ENCODE measurements at regions not wholly inside any gene's neighbourhood (a gene's known extent, or its start where the extent isn't known, plus 50 kb on each side); places are given as distances from the start of the nearest gene placed in this dataset.

DNA sequence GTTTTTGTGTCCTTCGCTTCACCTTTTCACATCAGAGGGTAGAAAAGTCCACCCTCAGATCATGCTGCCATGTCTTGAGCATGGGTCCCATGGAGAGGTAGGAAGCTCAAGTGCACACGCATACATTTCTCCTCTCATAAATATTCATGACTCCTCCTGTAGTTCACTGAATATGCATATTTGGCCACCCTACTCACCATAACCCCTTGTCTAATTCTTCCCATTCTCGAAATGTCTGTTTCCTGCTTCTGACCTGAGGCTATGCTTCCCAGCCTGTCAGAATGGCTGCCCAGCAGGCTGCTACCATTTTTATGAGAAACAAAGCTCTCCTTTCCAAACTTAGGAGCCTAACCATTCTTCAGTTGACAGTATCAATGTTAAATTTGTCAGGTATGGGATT lies 86.5 kb downstream of the ADRA2C start:
- ATAC-seq, result no peak

DNA sequence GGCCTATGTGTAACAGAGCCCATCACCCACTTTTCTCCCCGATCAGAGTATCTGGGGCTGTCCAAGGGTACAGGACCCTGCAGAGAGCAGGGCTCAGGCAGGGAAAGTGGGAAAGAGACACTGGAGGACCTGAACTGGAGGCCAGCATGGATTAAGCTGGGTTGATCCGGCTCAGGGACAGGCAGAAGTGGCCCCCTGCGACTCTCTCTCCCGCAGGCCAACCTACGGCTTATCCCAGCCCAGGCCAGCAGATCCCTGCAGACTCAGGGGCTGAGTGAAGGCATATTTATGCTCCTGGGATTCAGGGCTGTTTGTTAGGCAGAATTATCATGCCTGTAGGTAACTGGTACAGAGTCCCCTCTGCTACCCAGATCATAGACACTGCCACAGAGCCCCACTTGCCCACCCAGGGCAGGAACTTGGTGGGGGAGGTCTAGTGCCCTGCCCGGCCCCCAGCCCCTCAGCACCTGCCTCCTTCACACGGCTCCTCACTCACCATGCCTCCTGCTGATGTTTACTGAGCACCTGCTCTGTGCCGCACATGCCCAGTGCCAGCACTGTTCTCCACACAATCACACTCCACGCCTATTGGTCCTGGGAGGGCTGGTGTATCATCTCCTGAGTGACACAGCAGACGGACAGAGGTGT lies 87.3 kb downstream of the ADRA2C start:
- no peak for ATAC-seq

DNA sequence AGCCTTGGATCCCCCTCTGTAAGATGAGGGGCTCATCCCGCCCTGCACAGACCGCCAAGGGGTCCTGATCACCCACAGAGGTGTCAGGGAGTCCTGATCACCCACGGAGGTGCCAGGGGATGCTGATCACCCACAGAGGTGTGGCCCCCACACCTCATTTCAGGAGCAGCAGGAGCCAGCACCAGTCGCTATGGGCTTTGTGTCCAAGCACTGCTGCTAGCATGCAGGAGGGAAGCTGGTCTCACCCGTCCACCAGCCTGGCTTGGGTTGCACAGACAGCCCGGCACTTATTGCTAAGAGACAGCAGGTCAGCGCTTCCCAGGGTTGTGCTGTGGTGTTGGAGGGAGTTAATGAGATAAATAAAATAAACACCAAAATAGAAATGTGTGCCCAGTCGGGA lies 88.5 kb downstream of the ADRA2C start:
- no peak for ATAC-seq

DNA sequence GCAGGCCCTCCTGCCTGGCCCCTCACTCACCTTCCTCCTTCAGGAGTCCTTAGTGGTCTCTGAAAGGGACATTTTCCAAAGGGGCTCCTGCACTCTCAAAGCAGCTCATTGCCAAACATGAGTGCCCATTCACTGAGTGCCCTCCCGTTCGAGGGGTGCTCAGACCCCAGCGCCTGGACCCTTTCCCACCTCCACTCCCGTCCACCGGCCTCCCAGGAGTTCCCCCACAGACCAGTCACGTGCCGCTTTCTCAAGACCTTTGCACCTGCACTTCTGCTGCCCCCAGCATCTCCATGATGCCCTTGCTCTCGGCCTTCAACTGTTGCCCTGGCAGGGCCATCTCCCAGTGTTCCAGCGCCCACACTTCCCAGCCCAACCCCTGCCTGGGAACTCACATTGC lies 89.5 kb downstream of the ADRA2C start:
- no peak for ATAC-seq

DNA sequence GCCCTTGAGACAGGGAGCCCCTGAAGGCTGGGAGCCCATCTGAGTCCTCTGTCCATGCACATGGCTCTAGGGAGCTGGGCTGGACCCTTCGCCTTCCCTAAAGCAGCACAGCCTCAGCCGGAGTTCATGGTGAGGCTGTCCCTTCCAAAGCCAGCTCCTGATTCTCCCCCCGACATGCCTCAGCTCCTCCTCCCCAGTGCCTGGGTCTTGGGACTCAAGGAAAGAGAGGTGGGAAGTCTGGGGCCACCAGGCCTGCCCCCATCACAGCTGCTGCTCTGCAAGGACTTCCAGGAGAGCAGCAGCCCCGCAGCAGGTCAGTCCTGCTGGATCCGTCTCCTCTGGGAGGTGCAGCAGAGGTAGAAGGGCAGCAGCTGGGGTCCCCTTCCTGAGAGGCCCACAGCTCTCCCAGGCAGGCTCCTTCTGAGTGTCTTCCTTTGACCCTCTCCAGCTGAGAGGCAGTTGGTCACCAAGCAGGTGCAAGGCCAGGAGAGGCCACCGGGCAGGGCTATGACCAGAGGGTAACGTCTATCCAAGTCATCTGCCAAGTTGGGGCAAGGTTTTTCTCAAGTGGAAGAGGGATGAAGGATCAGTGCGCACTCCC lies 90.5 kb downstream of the ADRA2C start:
- ATAC-seq, result no peak

DNA sequence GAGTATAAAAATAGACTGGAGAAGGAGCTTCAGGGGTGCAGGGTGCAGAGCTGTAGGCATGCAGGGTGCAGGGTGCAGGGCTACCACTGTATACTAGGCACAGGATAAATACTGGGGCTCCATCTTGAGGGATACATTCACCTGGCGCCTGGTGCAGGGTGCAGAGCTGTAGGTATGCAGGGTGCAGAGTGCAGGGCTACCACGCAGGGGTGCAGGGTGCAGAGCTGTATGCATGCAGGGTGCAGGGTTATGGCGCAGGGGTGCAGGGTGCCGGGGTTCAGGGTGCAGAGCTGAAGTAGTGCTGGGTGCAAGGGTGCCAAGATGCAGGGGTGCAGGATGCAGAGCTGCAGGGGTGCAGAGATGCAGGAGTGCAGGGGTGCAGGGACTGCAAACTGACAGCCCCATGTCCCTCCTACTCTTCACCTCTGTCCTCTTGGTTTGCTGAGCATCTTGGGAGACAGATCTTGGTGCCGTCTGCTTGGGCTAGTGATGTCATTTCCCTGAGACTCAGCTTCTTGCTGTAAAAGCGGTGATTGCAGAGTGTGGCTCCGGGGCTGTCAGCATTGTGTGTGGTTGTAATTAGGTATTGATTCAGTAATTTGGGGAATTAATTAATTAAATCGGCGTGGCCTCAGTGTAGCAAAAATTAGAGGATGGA lies 91.2 kb downstream of the ADRA2C start:
- ATAC-seq, result peak in 1 of 2 donors; percentile 27

DNA sequence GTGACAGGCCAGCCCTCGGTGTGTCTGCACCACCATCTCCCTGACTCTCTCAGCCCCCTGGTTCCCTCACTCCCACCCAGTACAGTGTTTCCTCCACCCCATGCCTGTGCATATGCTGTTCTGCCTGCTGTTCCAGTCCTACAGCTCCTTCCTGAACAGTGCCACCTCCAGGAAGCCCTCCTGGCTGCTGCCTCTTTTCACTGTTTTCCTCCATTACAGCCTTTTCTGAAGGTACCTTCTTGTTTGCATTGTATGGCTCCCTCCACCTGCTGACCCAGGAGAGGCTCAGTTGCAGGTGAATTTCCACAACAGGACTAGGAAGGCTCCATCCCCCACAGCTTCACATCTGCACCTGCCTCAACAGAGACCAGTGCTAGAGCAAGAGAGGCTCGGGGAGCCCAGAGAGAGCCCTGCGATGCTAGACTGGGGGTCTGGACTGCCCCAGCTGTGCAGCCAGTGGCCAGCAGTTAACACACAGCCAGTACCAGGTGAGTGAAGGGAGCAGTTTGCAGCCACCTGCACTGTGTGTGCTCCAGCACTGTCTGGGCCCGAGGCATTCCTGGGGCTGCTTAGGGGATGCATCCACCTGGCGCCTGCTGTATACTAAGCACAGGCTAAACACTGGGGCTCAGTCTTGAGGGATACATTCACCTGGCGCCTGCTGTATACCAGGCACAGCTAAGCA lies 92.0 kb downstream of the ADRA2C start:
- no peak for ATAC-seq

DNA sequence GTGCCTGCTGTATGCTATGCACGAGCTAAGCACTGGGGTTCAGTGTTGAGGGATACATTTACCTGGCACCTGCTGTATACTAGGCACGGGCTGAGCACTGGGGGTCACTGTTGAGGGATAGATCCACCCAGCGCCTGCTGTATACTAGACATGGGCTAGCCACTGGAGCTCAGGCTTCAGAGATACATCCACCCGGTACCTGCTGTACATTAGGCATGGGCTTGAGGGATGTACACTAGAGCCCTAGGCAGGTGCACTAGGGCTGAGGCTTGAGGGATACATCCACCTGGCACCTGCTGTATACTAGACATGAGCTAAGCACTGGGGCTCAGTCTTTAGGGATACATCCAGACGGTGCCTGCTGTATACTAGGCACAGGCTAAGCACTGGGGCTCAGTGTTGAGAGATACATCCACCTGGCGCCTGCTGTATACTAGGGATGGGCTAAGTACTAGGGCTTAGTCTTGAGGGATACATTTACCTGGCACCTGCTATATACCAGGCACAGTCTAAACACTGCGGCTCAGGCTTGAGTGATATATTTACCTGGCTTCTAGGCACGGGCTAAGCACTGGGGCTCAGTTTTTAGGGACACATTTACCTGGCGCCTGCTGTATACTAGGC lies 92.7 kb downstream of the ADRA2C start:
- ATAC-seq, result no peak

DNA sequence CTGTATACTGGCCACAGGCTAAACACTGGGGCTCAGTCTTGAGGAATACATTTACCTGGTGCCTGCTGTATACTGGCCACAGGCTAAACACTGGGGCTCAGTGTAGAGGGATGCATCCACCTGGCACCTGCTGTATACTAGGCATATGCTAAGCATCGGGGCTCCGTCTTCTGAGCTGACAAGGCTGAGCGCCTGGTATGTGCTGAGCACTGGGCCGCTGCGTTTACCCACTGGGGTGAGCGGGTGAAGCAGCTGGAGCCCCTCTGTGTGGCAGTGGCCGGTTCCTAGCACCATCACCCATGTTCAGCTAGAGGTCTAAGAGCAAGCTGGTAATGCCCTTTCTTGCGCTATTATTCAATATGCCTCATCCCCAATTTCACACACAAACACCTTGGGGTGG lies 93.4 kb downstream of the ADRA2C start:
- no peak for ATAC-seq

DNA sequence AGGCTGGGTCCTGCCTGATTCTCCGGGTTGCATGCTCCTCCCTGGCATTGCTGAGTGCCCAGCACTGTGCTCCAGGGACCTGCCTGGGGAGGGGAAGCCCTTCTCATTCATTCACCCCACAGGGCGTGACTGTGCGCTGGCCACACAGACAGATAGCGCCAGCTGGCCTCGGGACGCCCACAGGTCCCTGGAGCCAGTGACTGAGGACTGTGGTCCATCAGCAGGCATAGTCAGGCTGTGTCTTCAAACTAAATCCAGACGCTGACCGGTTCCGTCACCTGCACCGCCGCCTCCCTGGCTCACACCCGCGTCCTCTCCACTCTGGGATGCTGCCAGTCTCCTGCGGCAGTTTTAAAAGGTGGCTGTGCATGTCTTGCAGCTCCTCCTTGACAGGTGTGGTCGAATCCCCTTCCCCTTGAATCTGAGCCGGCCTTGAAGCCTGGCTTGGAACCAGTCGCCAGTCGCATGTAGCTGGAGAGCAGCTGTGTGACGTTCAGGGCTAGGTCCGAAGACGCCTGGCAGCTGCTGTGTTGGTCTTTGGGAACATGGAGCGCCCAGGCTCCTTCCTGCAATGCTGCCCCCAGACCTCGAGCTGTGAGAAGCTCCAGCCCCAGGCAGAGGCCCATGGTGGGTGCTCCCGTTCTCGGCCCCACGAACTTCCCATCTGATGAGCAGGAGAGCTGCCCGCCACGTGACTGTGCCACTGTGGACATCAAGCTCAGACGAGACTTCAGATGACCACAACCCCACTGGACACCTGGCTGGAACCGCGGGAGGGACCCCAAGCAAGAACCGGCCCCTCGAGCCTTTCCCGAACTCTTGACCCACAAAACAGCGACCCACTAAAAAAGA lies 94.1 kb downstream of the ADRA2C start:
- no peak for ATAC-seq

DNA sequence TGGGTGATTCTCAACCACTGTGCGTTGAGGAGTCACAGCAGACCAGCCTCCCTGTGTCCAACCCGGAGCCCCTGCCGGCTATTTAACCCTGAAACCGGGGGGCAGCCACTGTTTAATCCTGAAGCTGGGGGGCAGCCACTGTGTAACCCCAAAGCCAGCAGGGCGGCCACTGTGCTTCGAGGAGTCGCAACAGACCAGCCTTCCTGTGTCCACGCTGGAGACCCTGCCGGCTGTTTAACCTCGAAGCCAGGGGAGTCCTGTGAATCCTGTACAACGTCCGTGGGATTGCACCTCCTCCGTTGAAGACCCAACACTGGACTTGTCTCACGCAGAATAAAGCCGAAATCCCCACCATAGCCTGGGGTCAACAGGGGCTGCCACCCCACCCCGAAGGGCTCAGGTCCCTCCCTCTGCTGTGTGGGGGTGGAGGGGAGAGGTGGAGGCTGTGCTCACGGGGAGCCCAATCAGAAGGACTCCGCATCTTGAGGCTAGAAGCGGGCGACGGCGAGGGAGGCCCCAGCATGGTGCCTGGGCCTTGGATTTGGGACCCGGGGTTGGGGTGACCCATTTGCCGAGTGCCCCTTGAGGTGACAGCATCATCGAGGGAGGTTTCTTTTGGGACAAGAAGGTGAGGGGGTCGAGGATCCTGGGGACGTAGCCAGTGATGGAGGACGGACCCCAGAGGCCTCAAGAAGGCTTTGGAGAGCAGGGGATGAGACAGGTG lies 94.9 kb downstream of the ADRA2C start:
- ATAC-seq, result no peak

DNA sequence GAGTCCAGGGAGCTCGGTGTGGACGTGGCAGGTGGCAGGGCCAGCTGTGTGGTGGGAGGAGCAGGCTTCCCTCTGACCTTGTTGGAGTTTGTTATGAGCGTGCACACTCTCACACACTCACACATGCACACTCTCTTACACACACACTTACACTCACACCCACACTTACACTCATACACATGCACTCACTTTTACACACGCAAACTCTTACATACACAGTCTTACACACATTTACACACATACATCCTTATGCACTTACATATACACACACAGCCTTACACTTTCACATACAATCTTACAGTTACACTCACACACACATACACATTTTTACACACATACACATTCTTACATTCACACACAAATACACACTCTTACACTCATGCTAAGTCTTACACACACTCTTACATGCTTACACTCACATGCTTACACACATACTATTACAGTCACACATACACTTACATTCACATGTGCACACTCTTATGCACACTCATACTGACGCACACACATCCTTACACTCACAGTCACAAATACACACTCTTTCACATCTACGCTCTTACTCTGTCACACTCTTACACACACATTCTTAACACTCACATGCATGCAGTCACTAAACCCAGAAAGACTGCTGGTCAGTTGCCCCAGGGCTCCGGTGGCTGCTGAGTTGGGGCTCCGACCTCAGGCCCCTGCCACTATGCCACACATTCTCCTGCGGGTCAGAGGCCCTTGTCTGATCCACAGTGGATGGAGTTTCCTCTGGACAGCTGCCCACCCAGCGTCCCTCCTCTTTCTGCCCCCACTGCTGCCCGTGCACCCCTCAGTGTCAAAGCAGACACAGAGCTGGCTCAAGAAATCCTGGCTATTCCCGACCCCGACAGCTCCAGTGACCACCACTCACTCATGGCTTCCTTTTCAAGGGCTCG lies 95.8 kb downstream of the ADRA2C start:
- ATAC-seq, result no peak

DNA sequence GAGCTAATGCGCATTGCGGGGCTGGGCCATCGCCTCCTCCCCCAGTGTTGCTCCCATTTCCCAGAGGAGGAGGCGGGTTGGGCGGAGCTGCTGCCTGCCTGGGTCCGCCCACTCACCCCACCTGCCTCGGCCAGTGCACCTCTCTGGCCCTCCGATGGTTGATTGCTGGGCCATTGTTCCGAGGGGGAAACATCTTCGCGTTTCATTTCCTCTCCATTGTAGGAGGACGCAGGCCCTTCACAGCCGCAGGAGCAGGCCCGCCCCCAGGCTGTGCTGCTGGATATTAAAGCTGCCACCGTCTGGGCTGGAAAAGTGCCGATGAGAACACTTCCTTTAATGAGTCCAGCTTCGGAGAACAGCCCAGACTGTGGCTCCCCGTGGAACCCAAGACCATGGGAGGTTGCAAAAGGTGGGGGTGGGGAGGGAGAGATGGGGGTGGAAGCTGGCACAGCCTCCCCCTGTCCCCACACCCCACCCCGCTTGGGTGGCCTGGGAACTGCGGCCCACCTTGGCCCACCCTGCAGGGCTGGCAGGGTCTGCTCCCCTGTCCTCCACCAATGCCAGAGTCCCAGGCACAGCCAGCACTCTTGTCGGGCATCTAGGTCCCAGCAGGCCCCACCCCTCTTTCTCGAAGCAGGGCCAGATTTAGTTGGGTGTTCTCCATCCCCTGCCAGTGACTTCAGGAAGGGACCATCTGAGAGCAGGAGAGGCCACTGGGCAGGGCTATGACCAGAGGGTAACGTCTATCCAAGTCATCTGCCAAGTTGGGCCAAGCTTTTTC lies 96.6 kb downstream of the ADRA2C start:
- ATAC-seq, result no peak

DNA sequence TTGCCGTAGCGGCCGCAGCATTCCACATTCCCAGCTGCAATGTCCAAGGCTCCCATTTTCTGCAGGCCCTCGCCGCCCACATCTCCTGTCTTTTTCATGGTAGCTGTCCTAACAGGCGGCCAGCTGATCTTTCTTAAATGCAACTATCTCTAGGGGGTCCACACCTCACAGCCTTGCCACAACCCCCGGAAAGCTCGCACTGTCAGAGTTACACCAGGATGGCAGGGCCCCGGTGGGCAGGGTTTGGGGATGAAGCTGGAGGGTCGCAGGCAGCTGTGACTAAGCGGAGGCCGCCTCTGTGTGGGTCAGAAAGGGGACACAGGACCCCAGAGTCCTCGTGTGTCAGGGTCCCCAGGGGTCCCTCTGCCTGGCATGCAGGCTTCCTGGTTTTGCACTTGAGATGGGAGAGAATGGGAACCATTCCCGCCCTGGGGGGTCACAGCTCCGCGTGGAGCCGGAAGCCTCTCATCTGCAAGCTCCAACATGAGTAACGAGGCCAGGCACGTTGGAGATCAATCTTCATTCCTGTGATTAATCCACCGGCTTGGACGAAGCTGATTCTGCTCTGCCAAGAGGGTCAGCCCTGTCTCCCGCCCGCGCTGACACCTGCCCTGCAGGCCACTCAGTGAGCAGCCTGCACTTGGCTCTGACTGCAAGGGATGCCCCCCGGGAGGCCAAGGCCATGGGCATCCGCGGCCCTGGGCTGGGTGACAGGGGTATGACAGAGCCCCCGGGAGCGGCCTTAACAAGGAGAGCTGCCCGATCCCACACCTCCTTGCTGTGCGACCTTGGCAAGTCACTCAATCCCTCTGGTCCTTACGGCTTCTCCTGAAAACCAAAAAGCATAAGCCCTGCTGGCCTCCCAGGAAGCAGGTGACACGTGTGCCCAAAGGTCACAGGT lies 97.9 kb downstream of the ADRA2C start:
- ATAC-seq, result no peak

DNA sequence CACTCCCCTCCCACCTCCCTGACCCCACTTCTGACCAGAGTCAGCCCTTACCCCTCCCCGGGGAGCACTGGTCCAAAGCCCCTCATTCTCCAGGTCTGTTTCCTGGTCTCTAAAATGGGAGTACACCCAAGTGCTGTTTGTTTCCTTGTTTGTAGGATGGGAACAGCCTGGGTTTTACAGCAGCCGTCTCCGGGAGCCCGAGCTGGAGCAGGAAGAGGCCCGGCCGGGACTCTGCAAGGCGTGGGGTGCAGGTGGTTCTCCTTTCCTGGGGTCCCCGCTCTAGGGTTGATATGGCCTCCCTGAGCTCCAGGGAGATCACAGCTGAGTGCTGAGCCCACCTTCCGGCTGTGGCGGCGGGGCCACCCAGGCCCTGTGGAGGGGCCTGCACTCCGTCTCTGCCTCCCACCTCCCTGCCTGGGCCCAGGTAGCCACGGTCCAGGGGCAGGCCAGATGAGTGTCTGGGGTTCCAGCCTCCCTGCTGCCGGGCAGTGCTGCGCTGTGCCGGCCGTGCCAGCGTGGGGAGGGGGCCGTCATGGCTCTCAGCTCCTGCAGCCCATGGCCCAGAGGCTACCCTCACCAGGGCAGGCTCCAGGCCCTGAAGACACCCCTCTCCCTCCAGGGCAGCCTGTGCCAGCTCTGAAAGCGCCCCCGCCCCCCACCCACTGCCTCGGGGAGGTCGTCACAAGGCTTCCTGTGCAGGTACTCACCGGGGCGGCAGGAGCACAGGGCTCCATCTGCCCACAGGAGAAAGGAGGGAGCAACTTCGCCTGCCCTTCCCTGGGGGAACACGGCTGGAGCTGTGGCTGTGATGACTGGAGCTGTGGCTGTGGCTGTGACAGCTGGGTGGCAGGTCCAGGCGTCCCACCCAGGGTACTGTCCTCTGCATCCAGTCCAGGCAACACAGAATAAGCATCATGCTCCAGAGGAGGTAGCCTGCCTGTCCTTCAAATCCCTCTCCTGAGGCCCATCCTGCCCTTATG lies 98.8 kb downstream of the ADRA2C start:
- no peak for ATAC-seq

DNA sequence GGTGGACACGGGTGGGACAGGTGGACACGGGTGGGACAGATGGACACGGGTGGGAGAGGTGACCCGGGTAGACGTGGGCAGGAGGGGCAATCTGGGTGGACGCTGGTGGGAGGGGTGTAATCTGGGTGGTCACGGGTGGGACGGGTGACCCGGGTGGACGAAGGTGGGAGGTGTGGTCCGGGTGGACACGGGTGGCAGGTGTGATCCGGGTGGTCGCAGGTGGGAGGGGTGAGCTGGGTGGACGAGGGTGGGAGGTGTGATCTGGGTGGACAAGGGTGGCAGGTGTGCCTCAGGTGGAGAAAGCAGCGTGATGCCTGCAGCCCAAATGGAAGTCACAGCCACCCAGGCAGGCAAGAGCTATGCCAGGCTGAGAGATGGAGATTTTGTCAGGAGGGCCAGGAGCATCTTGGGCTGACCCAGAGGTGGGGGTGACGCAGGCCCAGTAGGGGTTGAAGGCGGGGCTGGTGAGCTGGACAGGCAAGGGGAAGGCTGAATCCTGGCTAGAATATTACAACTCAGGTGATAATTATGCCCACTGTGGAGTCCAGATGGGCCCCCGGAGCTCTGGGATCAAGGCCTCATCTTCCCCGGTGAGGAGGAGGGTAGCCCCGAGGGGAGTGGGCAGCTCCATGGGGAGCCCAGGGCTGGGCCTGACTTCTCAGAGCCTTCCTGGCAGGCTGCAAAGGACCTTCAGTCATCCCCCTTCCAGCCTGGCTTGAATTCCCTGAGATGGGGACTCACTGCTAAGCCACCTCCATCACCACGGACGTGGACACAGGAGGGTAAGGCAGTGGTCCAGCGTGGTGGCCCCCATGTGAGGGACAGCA lies 100.0 kb downstream of the ADRA2C start:
- ATAC-seq, result no peak

DNA sequence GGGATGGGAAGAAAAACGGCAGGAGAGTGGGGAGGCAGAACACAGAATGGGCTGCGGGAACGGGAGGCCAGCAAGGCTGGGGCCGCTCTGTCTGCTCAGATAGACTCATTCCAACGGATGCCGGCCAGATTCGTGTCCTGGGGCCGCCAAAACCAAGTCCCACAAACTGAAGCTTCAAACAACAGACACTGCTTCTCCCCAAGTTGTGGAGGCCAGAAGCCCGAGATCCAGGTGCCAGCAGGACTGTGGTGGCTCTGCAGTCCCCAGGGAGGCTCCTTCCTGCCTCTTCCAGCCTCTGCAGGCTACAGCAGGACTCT lies 100.6 kb downstream of the ADRA2C start:
- ATAC-seq, result no peak
